ENCODE measurements at regions not wholly inside any gene's neighbourhood (a gene's known extent, or its start where the extent isn't known, plus 50 kb on each side); places are given as distances from the start of the nearest gene placed in this dataset.

- TF ChIP-seq CTCF (IDR thresholded peaks at IDR 0.05) (no peak), NR3C1 (IDR thresholded peaks at IDR 0.05) (no peak), RFX5 (IDR thresholded peaks at IDR 0.05) (no peak), JUNB (IDR thresholded peaks at IDR 0.05) (no peak), HMGXB4 (CRISPR knock-in tag; IDR thresholded peaks at IDR 0.05; ENCODE audit: borderline replicate concordance) (no peak), PHF8 (IDR thresholded peaks at IDR 0.05; ENCODE audit: borderline replicate concordance, low read depth) (no peak), HDAC2 (IDR thresholded peaks at IDR 0.05) (no peak)
Measured at GRCh38 chr12:89085421-89085820, 266.9 kb downstream of the DUSP6 start.
